GM12874 (cell line): ENCODE measurements at regions not wholly inside any gene's neighbourhood (a gene's known extent, or its start where the extent isn't known, plus 50 kb on each side); places are given as distances from the start of the nearest gene placed in this dataset.

Source experiments
- TF ChIP-seq, protein P1 (sequence below): IDR thresholded peaks from 2 replicates; pipeline ENCODE4 v1.5.1; 2011; ENCODE audit warnings: low read depth, mild to moderate bottlenecking, control low read depth, low read length, moderate library complexity; ENCODE audit not compliant: insufficient read depth

DNA sequence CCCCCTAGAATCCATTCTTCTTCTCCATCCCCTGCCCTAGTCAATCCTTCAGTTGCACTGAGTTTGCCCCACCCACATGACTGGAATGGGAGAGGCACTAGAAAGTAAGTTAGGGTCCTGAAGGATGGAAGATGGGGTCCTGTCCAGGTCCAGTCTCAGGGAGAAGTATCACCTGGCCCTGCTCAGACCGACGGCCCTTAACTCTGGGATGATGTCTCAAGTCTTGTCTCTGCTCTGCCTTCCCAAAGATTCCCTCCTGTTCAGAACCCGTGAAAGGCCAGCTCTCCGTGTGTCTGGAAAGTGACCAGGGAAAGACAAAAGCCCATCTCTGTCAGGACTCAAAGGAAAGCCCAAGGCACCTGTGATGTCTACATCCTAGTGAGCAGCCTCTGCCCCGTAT is 88.8 kb downstream of the OAT start:
- TF ChIP-seq, protein P1, sequence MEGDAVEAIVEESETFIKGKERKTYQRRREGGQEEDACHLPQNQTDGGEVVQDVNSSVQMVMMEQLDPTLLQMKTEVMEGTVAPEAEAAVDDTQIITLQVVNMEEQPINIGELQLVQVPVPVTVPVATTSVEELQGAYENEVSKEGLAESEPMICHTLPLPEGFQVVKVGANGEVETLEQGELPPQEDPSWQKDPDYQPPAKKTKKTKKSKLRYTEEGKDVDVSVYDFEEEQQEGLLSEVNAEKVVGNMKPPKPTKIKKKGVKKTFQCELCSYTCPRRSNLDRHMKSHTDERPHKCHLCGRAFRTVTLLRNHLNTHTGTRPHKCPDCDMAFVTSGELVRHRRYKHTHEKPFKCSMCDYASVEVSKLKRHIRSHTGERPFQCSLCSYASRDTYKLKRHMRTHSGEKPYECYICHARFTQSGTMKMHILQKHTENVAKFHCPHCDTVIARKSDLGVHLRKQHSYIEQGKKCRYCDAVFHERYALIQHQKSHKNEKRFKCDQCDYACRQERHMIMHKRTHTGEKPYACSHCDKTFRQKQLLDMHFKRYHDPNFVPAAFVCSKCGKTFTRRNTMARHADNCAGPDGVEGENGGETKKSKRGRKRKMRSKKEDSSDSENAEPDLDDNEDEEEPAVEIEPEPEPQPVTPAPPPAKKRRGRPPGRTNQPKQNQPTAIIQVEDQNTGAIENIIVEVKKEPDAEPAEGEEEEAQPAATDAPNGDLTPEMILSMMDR: no peak

DNA sequence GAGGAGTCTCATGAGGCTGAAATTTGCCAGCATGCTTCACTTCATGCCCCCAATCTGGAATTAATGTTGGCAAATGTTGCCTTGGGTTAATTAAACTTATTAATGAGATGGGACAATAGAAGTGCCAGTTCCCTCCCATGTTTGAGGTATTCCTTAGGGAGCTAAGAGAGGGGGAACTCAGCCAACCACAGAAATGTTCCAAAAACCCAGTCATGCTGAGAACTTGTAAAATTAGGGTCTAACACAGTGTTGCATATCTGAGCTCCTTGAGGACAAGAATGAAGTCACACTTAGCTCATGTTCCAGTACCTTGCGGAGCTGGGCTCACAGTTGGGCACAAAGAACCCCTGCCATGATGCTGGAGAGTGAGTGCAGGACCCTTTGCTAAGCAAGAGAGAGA is 89.4 kb downstream of the OAT start:
- TF ChIP-seq, protein P1: no peak

DNA sequence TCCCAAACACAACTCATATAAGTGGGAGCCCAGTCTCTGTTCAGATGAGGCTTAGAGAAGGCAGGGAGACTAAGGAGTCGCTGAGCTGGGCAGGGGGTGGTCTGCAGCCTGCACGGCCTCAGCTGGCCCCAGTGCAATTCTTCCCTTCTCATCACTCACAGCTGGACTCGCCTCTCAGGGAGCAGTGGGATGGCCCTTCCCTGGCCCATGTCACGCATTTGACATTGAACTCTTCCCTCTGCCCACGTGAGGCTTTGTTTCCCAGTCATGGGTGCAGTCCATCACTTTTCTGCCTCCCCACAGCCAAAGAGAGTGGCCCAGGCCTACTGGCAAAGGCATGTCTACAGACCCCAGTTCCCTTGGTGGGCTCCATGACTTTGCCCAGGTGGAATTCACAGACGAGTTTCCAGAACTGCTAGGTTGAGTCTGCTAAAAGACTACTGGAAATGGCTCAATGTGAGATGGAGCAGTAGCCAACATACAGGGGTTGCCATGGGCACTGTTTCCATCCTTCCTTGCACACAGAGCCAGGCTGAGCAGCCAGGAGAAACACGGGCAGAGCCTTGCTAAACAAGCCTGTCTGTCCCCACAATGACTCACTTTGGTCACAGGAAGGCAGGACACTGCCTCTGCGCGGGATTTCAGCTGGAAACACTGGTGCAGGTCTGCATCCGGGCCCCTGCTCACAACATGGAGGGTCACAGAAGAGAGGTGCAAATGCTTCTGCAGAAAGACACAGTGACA is 90.1 kb downstream of the OAT start:
- TF ChIP-seq, protein P1: no peak

DNA sequence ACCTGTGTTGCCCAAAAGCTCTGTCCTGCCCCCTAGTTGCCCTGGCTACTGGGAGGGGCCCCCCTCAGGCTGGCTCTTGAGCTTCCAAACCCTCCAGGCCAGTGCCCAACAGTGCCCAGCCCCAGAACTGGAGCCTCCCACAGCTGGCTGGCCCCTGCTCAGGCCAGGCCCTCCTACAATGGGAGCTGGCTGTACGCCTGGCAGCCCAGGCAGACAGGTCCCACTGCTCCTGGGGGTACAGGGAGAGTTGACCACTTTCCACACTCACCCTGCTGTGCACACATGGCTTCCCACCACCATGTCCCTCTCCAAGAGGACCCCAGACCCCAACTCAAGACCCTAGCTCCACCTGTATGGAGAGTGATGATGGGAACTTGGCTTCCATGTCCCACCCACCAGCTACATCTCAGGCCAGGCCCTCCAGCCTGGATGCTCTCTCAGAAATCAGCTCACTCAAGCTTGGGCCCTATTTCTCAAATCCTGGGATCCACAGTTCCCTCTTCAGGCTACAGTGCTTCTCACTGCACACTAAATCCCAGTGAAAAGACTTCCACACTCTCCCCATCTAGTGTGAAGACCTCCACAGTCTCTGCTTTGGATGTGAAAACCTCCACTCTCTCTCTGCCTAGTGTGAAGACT is 92.6 kb downstream of the OAT start:
- TF ChIP-seq, protein P1: no peak

DNA sequence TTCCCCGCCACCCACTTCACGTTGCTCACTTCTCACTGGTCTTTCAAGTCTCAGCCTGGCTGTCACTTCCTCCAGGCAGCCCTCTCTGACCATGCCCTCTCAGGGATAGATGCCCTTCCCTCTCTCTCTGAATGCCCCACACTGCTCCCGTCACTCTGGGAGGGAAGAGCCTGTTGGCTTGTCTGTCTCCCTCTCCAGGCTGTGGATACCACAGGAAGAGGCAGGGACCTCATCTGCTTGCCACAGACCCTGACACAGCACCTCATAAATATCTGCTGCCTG is 93.1 kb downstream of the OAT start:
- TF ChIP-seq, protein P1: no peak

DNA sequence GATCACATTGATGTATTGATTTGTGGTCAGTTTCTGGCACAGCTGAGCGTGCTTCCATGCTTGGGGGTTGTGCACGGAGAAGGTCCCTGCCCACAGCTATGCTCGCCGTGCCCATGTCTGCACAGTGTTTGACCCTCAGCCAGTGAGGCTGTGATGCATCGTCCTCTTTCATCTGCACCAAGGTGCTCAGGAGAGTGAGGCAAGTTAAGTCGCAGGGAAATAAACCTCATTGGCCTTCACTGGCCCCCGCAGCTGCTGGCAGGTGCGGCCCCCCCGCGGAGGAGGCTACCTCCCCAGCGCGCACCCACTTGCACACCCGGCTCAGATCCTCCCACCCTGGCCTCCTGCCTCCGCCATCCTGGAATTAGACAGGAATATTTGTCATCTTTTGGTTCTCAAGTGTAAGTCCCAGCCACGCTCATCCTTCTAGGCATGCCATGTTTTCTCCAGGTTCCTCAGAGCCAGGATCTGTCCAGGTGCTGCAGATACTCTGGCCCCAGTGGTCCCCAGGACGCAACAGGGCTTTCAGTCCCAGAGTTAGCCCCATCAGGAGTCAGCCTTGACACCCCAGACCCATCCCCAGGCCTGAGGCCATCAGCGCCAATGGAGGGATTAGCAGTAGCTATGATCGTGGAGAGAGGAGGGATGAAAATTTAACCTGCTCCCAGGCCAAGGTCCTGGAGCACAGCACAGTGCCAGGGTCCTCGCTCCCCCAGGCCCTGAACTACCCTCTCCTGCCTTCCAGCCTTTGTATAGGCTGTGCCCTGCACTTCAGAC is 93.7 kb downstream of the OAT start:
- TF ChIP-seq, protein P1: no peak

DNA sequence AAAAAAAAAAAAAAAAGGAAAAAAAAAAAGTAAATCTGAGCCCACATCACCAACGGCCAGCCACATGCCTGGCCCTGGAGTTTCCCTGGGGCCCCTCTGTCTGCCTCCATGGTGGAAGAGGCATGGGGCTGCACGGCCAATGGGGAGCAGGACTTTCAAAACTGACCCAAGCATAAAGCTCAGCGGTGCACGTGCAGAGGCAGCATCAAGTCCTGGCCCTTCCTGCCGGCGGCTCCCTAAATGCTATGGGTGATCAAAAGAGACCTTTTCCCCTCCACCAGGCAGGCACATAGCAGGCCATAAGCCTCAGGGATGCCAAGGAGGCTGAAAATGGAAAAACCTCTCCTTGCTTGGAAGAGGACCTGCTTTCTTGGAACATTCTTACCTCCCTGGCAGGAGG is 94.3 kb downstream of the OAT start:
- TF ChIP-seq, protein P1: no peak
